ENCODE measurements at regions not wholly inside any gene's neighbourhood (a gene's known extent, or its start where the extent isn't known, plus 50 kb on each side); places are given as distances from the start of the nearest gene placed in this dataset.

GRCh38 chr5:165642366-165642765 lies 2136.9 kb downstream of the MAT2B start:
- FAIRE-seq, result no peak
- no peak overlapping the region for H2AFZ ChIP-seq (ENCODE audit: control insufficient read depth, low read length)
- H3K9ac ChIP-seq (ENCODE audit: control insufficient read depth, extremely low read depth, insufficient read depth, low read length), result no peak overlapping the region
- DNase-seq (ENCODE audit: low read depth, low spot score), result no peak
- H3K27ac ChIP-seq (ENCODE audit: control insufficient read depth, insufficient read depth, low read length), result no peak overlapping the region
- no peaks in the 10 kb centered on the region for H3K9me3 ChIP-seq (ENCODE audit: control insufficient read depth, low read depth, low read length)
- H3K4me3 ChIP-seq (ENCODE audit: control insufficient read depth in 2 of 3, extremely low read depth in 1 of 3, insufficient read depth in 2 of 3, low read depth in 1 of 3, low read length in 3 of 3), result no peak overlapping the region
- H3K36me3 ChIP-seq (ENCODE audit: control insufficient read depth in 2 of 2, extremely low read depth in 1 of 2, insufficient read depth in 2 of 2, low read length in 2 of 2), result no peaks in the 10 kb centered on the region
- H3K27me3 ChIP-seq (ENCODE audit: control insufficient read depth, extremely low read depth, insufficient read depth, low read length), result no peaks in the 10 kb centered on the region
- H3K4me1 ChIP-seq (ENCODE audit: control insufficient read depth, extremely low read depth, insufficient read depth, low read length), result no peaks in the 10 kb centered on the region
- no peaks in the 10 kb centered on the region for H3K9me1 ChIP-seq (ENCODE audit: control insufficient read depth, extremely low read depth, insufficient read depth, low read length)
- no peaks in the 10 kb centered on the region for H3K79me2 ChIP-seq (ENCODE audit: control insufficient read depth, insufficient read depth, low read length)
- dilution Hi-C loops (cut with MboI; ENCODE audit: extremely low pct_ligation_motif_present, low sequenced_read_pairs), result no loop called here
- no peaks in the 10 kb centered on the region for H4K20me1 ChIP-seq (ENCODE audit: control insufficient read depth, extremely low read depth, insufficient read depth, low read length)
- no peak for TF ChIP-seq EZH2 (IDR thresholded peaks at IDR 0.05; ENCODE audit: low read length)
- no peak for TF ChIP-seq CTCF (optimal IDR thresholded peaks at IDR 0.05 in 1 of 3, IDR thresholded peaks at IDR 0.05 in 1 of 3, conservative IDR thresholded peaks at IDR 0.05 in 1 of 3; ENCODE audit: extremely low read depth in 1 of 3, insufficient read depth in 2 of 3, low read length in 3 of 3)
- H3K4me2 ChIP-seq (ENCODE audit: control insufficient read depth, extremely low read depth, insufficient read depth, low read depth, low read length), result no peak overlapping the region

- Histone ChIP-seq H4K20me1 (ENCODE audit: control insufficient read depth, extremely low read depth, insufficient read depth, low read length) (no peaks in the 10 kb centered on the region), H3K4me3 (ENCODE audit: control insufficient read depth in 2 of 3, extremely low read depth in 1 of 3, insufficient read depth in 2 of 3, low read depth in 1 of 3, low read length in 3 of 3) (no peak overlapping the region), H3K79me2 (ENCODE audit: control insufficient read depth, insufficient read depth, low read length) (no peaks in the 10 kb centered on the region), H3K27ac (ENCODE audit: control insufficient read depth, insufficient read depth, low read length) (no peak overlapping the region), H3K4me2 (ENCODE audit: control insufficient read depth, extremely low read depth, insufficient read depth, low read depth, low read length) (no peak overlapping the region), H3K36me3 (ENCODE audit: control insufficient read depth in 2 of 2, extremely low read depth in 1 of 2, insufficient read depth in 2 of 2, low read length in 2 of 2) (no peaks in the 10 kb centered on the region), H3K9me1 (ENCODE audit: control insufficient read depth, extremely low read depth, insufficient read depth, low read length) (no peaks in the 10 kb centered on the region), H3K9me3 (ENCODE audit: control insufficient read depth, low read depth, low read length) (peaks cover 3% of the 10 kb centered on the region), H3K9ac (ENCODE audit: control insufficient read depth, extremely low read depth, insufficient read depth, low read length) (no peak overlapping the region), H3K27me3 (ENCODE audit: control insufficient read depth, extremely low read depth, insufficient read depth, low read length) (no peaks in the 10 kb centered on the region), H3K4me1 (ENCODE audit: control insufficient read depth, extremely low read depth, insufficient read depth, low read length) (no peaks in the 10 kb centered on the region), H2AFZ (ENCODE audit: control insufficient read depth, low read length) (no peak overlapping the region)
- FAIRE-seq (no peak), DNase-seq (ENCODE audit: low read depth, low spot score) (no peak)
- dilution Hi-C loops (cut with MboI; ENCODE audit: extremely low pct_ligation_motif_present, low sequenced_read_pairs), result no loop called here
- no peak for TF ChIP-seq CTCF (optimal IDR thresholded peaks at IDR 0.05 in 1 of 3, IDR thresholded peaks at IDR 0.05 in 1 of 3, conservative IDR thresholded peaks at IDR 0.05 in 1 of 3; ENCODE audit: extremely low read depth in 1 of 3, insufficient read depth in 2 of 3, low read length in 3 of 3)
- no peak for TF ChIP-seq EZH2 (IDR thresholded peaks at IDR 0.05; ENCODE audit: low read length)
Measured at GRCh38 chr5:165665735-165666400, 2160.4 kb downstream of the MAT2B start.

Data from keratinocyte (primary cell).